ENCODE measurements at regions not wholly inside any gene's neighbourhood (a gene's known extent, or its start where the extent isn't known, plus 50 kb on each side); places are given as distances from the start of the nearest gene placed in this dataset.

DNA sequence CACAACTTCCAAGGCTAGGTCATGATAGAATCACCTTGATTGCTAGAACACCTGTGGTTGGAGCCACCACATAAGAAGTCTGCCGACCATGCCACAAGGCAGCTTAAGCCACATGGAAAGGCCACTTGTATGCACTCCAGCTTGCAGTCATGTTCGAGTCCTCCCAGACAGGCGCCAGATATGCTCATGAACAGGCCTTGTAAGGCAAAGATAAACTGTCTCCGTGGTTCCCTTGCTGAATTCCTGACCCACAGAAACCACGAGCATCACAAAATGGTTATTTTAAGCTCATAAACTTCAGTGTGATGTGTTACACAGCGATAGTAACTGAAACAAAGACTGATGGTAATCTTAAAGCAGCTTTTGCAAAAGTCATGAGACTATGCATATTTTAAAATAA lies 188.4 kb upstream of the DAPK1 start:
- DNase-seq (ENCODE audit: insufficient read length, low spot score) (no peak), FAIRE-seq (no peak)

DNA sequence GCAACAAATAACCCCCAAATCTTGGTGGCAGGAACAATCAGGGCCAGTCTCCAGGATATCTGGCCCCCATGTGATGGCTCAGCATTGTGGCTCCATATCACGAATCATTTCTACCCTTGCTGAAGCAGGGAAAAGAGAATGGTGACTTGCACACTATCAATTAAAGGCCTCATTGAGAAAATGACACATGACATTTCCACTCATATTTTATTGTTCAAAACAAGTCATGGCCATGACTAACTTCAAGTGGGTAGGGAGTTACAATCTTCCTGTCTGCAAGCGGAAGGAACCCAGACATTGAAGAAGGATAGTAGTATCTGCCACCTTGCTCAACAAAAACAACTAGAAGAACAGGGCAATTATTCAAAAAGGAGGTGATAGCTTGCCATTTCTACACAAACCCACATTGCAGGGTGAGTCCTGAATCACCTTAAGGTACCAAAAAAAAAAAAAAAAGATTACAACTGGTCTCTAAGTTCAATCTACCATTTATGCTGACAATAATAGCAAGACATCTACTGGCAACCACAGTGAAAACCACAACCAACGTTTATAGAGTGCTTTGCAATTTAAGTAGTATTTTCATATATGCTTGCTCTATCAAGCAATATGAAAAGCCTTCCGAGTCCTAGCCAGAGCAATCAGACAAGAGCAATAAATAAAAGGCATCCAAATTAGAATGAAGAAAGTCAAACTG lies 186.7 kb upstream of the DAPK1 start:
- no peak for DNase-seq (ENCODE audit: insufficient read length, low spot score)
- FAIRE-seq: no peak

DNA sequence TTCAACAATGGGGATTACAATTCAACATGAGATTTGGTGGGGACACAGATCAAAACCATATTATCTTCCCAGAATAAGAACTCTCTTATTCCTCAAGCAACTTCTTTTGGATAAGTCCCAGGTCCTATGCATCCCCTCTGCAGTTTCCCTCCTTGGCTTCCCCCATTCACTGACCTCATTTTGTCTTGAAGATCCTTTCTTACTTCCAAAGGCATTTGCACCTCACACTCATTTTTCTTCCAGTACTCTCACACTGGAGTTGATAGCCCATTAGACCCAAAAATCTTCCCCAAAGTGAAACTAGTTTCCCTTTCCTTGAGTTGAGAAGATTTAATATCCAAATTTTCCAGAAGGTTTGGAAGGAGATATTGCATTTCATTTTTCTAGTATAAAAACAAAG lies 178.0 kb upstream of the DAPK1 start:
- DNase-seq (ENCODE audit: insufficient read length, low spot score) (no peak), FAIRE-seq (no peak)

DNA sequence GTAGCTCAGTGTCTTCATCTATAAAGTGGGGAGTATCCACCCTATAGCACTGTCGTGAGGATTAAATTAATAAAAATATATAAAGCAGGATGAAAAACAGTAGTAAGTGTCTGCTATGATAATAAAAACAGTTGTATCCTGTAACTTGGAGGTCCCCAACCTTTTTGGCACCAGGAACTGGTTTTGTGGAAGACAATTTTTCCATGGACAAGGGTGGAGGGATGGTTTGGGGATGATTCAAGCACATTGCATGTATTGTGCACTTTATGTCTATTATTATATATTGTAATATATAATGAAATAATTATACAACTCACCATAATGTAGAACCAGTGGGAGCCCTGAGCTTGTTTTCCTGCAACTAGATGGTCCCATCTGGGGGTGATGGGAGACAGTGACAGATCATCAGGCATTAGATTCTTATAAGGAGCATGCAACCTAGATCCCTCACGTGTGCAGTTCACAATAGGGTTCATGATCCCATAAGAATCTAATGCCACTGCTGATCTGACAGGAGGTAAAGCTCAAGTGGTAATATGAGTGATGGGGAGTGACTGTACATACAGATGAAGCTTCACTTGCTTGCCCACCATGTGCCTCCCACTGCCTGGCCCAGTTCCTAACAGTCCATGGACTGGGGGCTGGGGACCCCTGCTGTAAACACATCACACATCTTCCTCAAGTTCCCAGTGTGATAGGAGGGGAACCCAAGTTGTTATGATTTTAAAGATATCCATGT lies 177.4 kb upstream of the DAPK1 start:
- FAIRE-seq (no peak), DNase-seq (ENCODE audit: insufficient read length, low spot score) (no peak)

DNA sequence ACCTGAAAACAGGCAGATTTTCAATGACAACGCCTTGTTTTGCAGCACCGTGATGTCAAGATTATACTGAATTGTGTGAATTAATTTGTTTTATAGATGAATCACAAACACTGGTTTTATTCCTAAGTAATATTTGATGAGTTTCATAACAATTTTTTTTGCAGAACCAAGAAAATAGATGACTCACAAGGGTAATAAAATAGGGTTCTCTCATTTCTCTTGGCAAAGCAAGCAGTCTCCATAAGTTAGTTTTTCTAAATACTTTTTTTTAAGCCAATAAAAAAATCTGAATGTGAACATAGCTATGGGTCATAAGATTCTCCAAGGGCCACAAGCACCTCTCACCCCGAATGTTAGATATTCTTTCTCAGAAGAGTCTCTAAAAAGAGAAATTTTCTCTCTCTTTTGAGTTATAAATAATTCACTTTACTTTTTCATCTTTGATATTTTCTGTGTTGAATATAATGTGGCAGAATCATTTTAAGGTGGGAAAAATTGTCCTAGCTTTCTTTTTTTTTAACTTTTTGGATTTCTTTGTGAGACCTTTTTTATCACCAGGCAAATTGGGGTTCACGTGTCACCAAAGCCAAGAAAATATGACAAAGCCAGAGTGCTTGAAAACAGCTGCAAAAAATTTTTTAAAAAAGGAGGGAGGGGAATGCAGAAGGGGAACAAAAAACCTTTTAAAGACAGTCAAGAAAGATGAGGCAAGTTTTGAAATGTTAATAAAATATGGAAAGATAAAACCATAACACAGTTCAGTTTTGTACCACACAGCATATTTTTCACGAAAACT lies 174.6 kb upstream of the DAPK1 start:
- FAIRE-seq: no peak

DNA sequence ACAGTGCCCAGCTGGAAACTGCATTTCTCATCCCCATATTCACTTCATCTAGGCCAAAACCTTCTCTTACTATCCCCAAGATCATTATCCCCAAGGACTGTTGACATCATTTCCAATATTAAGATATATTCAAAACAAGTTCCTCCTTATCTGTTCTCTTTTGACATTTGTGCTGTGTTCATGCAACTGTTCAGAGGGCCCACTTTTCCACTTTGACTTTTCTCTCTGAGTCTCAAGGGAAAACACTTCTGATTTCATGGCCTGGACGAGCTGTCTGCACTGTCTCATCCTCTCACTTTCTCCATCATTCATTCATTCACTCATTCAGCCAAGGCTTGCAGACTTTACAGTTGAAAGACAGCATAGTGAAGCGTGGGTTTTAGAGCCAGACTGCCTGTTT lies 173.7 kb upstream of the DAPK1 start:
- DNase-seq (ENCODE audit: insufficient read length, low spot score) (no peak), FAIRE-seq (no peak)

More for the DNA sequence above, 174.6 kb upstream of the DAPK1 start:
- DNase-seq (ENCODE audit: insufficient read length, low spot score): no peak

DNA sequence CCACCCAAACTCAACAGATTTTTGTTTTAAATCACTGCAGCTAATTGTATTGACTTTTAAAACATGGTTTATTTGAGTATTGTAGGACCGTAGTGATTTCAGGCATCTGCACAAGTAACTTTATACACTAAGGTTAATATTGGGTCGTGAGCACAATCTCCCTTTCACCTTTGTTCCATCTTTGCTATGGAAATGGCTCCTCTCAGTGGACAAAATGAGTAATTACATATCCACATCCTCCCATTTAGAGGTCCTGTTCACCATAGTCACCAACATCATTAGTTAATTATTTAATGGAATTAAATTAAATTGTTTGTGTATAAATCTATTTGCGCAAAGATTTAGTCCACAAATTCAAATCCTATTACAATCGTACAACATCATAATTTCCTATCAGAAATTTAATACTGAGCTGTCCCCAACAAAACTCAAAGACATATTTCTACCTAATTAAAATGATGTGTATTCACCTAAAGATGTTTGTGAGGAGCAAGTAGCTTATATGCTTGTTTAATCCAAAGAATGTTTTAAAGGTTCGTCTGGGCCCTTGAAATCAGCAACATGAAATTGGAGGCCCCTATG lies 173.0 kb upstream of the DAPK1 start:
- peak; percentile 44 for DNase-seq (ENCODE audit: insufficient read length, low spot score)
- peak; percentile 73 for FAIRE-seq

DNA sequence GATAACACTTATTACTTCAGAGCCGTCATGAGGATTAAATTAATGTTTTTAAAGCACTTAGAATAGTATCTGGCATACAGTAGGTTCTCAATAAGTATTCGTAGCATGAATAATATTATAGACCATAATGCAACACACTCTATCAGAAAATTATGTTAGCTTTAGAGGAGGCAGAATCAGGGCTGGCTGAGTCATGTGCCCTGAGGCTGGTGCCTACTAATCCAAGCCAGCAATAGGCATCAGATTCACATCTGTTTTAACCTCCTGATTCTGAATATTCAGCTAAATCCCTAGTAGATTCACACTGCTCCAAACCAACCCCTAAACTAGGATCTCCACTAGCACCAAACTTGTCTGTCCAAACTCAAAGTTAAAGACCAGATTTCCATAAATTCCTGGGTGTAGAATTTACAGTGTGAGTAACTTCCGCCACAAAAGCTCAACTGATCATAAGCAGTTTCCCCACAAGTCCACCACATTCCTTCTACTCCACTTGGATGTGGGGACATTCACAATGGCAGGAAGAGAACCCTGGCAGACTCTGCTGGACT lies 170.0 kb upstream of the DAPK1 start:
- FAIRE-seq: no peak
- DNase-seq (ENCODE audit: insufficient read length, low spot score): no peak

DNA sequence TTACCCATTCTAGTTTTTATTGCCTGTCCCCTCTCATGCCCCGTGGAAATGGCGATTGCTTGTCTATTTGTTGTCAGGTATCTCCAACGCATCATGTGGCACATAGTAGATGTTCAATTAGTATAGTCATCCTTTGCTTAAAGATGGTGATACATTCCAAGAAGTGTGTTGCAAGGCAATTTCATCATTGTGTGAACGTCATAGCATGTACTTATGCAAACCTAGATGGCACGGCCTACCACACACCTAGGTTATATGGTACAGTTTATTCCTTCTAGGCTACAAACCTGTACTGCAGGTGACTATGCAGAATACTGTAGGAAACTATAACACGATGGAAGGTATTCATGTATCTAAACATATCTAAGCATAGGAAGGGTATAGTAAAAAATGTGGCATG lies 163.9 kb upstream of the DAPK1 start:
- no peak for DNase-seq (ENCODE audit: insufficient read length, low spot score)
- no peak for FAIRE-seq

DNA sequence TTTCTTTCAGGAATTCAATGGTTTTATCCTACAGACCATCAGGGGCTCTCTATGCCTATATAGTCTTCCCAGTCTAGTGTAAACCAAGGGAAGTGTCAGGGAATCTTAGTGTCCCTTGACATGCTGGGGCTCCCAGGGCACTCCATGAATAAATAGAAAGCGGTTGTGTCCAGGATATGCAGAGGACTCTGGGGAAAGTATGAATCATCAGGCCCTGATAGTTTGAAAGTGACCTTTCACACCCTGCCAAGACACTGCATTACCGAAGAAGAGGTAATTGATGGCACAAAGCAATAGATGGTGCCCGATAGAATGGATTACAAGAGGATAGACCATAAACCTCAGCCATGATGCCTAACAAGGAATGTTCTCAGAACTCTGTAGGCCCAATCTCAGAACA lies 163.3 kb upstream of the DAPK1 start:
- FAIRE-seq (no peak), DNase-seq (ENCODE audit: insufficient read length, low spot score) (no peak)

DNA sequence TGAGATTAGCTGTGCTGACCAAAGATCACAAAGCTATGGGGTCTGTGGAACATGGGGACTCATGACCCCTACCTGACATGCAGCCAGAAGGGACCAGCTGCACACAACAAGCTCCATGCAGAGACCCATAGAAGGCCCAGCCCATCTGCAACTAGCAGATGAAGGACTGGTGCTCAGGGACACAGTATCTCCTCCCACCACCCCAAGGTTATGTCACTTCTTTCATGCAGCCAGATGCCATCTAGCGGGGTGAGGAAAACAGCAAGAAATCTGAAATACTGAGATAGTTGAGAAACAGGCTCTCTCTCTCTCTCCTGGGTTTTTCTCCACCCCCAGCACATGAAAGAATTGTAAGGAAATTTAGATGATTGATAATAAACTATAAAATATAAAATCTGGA lies 161.3 kb upstream of the DAPK1 start:
- DNase-seq (ENCODE audit: insufficient read length, low spot score): no peak
- no peak for FAIRE-seq

DNA sequence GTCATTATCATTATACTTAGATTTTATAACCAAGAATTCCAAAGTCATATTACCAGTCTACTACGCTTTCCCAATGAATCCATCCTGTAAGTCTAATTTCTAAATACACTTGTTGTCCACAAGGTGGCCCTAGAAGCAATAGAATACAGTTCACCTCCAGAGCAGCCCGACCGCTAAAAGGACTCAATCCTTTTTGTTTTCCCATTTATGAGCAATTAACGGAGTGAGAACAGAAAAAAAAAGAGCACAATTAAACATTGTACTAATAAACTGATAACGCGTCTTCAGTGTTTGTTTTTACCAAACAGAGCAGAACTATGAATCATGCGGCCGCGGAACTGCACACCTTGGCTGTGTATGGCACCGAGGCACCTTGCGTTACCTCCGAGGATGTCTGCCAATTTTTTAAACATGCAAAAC lies 160.7 kb upstream of the DAPK1 start:
- DNase-seq (ENCODE audit: insufficient read length, low spot score): no peak
- FAIRE-seq: peak; percentile 85

DNA sequence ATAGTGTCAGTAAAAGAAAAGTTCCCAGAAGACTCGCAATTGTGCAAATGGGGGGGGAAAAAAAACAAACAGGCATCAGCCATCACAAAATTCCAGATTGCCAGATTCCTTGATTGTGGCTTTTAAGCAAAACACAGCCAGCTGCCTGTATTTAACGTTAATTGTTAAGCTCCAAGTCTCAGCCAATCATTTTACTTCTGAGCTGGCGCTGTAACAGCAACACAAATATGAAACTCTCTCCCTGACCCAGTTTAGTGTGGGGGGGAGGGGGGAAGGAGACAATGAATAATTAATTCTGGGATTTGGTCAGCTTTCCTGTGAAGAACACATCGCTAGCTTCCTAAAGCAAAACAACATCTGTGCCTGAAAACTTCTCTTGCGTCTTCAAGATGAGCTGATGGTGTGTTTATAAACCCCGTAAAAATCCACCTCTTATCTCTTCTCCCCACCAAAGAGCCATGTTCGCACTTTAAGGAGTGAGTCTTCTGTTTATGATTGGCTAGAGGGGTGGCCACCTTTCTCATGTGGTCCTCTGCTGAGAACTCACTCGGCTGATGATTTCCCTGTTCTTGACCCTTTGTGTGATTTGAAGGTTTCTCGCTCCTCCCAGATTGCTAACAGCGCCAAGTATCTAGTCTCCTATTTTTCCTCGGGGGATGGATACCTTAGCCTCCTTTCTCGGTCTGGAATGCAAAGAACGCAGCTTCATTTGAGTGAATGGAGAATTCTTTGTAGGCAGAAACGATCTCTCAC lies 160.2 kb upstream of the DAPK1 start:
- no peak for FAIRE-seq
- DNase-seq (ENCODE audit: insufficient read length, low spot score): no peak

DNA sequence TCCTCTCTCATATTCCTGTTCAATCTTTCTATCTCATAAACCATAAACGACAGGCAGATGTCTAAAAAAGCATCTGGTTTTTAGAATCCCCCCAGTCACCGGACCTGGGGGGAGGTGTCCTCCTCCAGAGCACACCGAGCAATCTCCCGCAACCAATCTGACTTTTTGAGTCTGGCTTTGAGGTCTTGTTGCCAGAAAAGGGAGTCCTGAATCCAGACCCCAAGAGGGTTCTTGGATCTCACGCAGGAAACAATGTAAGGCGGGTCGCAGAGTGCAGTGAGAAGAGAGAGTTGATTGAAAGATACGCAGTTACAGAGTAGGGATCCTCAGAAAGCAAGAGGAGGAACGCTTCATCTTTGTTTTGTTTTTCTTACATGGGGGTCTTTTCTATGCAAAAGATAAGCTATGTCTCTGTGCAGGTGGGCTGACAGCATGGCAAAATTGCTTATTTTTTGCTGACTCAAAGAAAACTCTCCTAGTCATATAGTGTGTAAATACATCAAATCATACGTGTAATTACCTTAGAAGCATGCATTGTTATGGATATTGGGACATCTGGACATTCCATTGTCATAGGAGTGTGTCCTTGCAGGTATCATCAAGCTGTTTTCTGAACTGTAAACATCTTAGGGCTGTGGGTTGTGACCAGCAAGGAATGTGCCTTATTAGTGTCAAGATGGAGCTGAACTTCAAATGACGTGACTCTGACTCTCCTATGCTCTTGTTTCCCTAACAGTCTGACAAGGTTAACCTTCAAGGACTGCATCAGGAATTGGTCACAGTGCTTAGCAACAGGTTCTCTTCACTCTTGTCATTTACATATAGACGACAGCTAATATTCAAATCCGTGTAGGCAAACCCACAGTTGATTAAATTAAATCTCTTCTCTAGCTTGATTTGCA lies 159.3 kb upstream of the DAPK1 start:
- DNase-seq (ENCODE audit: insufficient read length, low spot score) (no peak), FAIRE-seq (no peak)

DNA sequence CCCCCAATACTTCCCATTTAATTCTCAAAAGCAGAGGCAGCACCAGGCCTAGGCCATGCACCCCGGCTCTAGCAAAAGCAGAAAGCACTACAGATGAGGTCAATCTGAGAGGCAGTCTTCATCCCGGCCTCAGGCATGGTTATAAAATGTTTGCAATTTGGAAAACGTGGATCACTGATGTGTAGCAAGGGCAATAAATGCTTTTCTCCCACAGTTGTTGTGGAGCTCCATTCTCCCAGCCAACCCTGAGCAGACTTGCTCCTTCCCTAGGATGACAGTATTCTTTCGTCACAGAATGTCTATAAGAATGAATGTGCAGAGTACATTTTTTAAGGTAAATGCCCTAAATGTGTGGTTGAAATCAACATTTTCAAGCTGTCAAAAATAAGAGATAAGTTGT lies 157.3 kb upstream of the DAPK1 start:
- DNase-seq (ENCODE audit: insufficient read length, low spot score) (no peak), FAIRE-seq (no peak)

DNA sequence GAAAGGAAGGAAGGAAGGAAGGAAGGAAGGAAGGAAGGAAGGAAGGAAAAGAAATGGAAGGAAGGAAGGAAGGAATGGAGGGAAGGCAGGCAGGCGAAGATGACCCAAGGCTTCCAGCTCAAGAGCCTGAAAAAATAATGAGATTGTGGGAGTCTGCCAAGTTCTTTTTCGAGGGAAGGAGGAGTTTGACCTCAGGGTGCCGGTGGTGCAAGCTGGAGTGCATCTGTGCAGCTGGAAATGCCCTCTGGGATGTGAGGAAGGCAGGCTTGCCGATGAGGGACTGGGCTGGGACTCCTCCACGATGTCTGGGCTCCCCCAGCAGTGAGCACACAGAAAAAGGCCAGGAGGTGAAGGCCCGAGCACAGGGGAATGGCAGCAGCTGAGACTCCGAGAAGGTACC lies 154.9 kb upstream of the DAPK1 start:
- DNase-seq (ENCODE audit: insufficient read length, low spot score) (no peak), FAIRE-seq (no peak)

DNA sequence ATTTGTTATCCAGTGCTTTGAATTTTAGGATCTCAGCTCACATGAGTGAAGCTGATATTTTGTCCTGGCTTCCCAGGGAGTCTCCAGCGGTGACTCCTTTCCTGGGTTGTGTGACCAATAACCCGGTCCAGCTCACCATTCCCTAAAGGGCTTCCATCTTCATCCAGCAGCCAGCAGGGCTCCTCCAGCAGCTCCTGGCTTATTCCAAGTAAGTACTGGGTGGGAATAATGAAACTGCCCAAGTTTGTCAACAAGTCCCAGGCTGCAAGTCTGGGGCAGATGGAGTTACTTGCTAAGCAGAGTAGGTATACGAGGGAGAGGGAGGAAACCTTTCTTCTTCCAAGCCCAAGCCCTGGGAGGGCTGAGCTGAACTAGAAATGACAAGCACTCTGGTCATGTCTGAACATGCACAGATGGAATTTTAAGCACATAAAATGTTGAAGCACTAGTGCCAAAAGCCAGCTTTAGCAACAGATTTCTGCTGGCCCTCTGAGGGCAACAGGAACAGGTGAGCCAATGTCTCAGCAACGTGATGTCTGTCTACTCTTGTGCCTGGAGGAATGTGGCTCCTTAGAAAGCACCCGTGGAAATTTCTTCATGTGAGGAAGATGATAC lies 153.7 kb upstream of the DAPK1 start:
- FAIRE-seq (no peak), DNase-seq (ENCODE audit: insufficient read length, low spot score) (no peak)

DNA sequence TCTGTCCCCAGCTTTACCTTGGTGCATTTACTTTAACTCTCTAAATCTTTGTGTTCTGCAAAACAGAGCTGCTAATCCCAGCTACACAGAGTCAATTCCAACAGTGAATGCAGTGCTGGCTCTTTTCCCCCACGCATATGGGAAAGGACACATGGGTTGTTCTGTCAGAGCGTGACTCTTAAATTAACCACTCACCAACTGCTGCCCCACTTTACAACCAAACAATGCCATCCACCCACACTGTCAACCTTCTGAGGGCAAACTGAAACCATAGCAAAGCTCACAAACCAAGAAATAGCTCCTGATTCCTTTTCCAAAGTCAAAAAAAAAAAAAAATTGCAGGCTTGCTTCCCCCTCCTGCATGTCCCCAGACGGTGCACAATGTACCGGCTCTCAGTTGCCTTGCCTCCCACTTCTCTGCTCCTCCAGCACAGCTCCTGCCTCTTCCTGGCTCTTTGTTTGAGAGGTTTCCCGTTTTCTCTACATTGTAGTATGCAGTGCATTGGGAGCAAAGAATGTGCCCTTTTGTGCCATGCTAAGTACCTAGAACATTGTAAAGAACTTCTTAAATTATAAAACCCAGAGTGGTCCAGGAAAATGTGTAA lies 151.5 kb upstream of the DAPK1 start:
- FAIRE-seq: no peak

DNA sequence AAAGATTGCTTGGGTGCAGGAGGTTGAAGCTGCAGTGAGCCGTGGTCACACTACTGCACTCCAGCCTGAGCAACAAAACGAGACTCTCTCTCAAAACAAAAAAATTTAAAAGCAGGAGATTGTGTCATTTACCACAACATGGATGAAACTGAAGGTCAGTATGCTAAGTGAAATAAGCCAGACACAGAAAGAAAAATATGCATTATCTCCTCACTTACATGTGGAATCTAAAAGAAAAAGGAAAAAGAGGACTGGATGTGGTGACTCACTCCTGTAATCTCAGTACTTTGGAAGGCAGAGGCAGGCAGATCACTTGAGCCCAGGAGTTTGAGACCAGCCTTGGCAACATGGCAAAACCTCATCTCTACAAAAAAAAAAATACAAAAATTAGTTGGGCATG lies 146.8 kb upstream of the DAPK1 start:
- FAIRE-seq (no peak), DNase-seq (ENCODE audit: insufficient read length, low spot score) (no peak)

More for the DNA sequence above, 151.5 kb upstream of the DAPK1 start:
- DNase-seq (ENCODE audit: insufficient read length, low spot score): no peak

All from GM19239 (cell line).